IMR-90 (cell line): ENCODE measurements at regions not wholly inside any gene's neighbourhood (a gene's known extent, or its start where the extent isn't known, plus 50 kb on each side); places are given as distances from the start of the nearest gene placed in this dataset.
A peak's percentile ranks its signal among the peaks of the same experiment; 100 is the strongest.

Source experiments
- ATAC-seq: fragments of 200-7000 bp; cut with Tn5 transposase; 2 replicates; pipeline ENCODE4 v1.9.1; 2020; ENCODE audit warnings: low read depth, mild to moderate bottlenecking, moderate library complexity
- BruUV-seq: library from RNA; stranded (reverse); fragments of 400-500 nt; replicated peaks from 2 replicates; lab custom pipeline; 2021; lab: Mats Ljungman, UMichigan
- CTCF ChIA-PET: fragments of 300-600 bp; formaldehyde crosslinking; extraction: SDS; loops from one replicate; lab custom pipeline; 2021; ENCODE audit warnings: antibody characterized with exemption; lab: Yijun Ruan, JAX
- POLR2A ChIA-PET: fragments of 300-600 bp; sonication (Branson Sonifier 250); formaldehyde crosslinking; loops from one replicate; lab custom pipeline; 2022; ENCODE audit warnings: antibody characterized with exemption; ENCODE audit not compliant: unreplicated experiment; lab: Charles Lee
- DNase-seq: peaks from one replicate; pipeline ENCODE4 v3.0.0; 2013
- H2AFZ ChIP-seq: replicated peaks from 2 replicates; pipeline ENCODE3; 2013; ENCODE audit warnings: low read length, mild to moderate bottlenecking; ENCODE audit not compliant: poor library complexity
- H2AK5ac ChIP-seq: 2 replicates; pipeline ENCODE4 v1.6.1; 2013; ENCODE audit warnings: low read depth, low read length, inconsistent platforms
- H2AK9ac ChIP-seq: replicated peaks from 2 replicates; pipeline ENCODE3; 2013; ENCODE audit warnings: mild to moderate bottlenecking, low read depth, low read length, moderate library complexity; ENCODE audit not compliant: poor library complexity
- H2BK120ac ChIP-seq: 2 replicates; pipeline ENCODE4 v1.6.1; 2013; ENCODE audit warnings: low read depth, low read length, inconsistent platforms
- H2BK15ac ChIP-seq: 3 replicates; pipeline ENCODE4 v1.6.1; 2013; ENCODE audit warnings: low read depth, low read length, inconsistent platforms
- H2BK20ac ChIP-seq: 2 replicates; pipeline ENCODE4 v1.6.1; 2013; ENCODE audit warnings: low read depth, mild to moderate bottlenecking, inconsistent platforms, low read length, moderate library complexity
- H2BK5ac ChIP-seq: 2 replicates; pipeline ENCODE4 v1.6.1; 2013; ENCODE audit warnings: mild to moderate bottlenecking, low read depth, low read length, inconsistent platforms; ENCODE audit not compliant: poor library complexity, severe bottlenecking
- H3K14ac ChIP-seq: replicated peaks from 2 replicates; pipeline ENCODE4 v1.6.1; 2013; ENCODE audit warnings: low read depth, low read length, inconsistent platforms
- H3K18ac ChIP-seq: 2 replicates; pipeline ENCODE4 v1.6.1; 2013; ENCODE audit warnings: low read depth, low read length, control low read depth
- H3K23ac ChIP-seq: 2 replicates; pipeline ENCODE4 v1.6.1; 2013; ENCODE audit warnings: low read depth, low read length, inconsistent platforms
- H3K27ac ChIP-seq: 2 replicates; pipeline ENCODE4 v1.5.1; 2013; ENCODE audit warnings: mild to moderate bottlenecking, control low read depth, low read length; ENCODE audit not compliant: insufficient read depth
- H3K27me3 ChIP-seq: 2 replicates; pipeline ENCODE4 v1.6.1; 2013; ENCODE audit warnings: low read length; ENCODE audit not compliant: control insufficient read depth, insufficient read depth
- H3K36me3 ChIP-seq: 2 replicates; pipeline ENCODE4 v1.6.1; 2013; ENCODE audit warnings: low read length, mixed read lengths; ENCODE audit not compliant: control insufficient read depth, insufficient read depth
- H3K4ac ChIP-seq: 2 replicates; pipeline ENCODE4 v1.6.1; 2013; ENCODE audit warnings: low read depth, low read length, inconsistent platforms
- H3K4me1 ChIP-seq: 2 replicates; pipeline ENCODE4 v1.6.1; 2013; ENCODE audit warnings: low read length, mixed read lengths; ENCODE audit not compliant: control insufficient read depth, insufficient read depth
- H3K4me2 ChIP-seq: 2 replicates; pipeline ENCODE4 v1.6.1; 2013; ENCODE audit warnings: low read depth, mild to moderate bottlenecking, control low read depth, low read length, moderate library complexity
- H3K4me3 ChIP-seq: 2 replicates; pipeline ENCODE4 v1.5.1; 2013; ENCODE audit warnings: low read depth, mild to moderate bottlenecking, control low read depth, low read length, moderate library complexity; ENCODE audit not compliant: insufficient read depth
- H3K56ac ChIP-seq: 2 replicates; pipeline ENCODE4 v1.6.1; 2013; ENCODE audit warnings: low read length, inconsistent platforms; ENCODE audit not compliant: insufficient read depth; ENCODE audit errors: extremely low read depth
- H3K79me1 ChIP-seq, 2 experiments: 2 replicates each; pipeline ENCODE4 v1.6.1; 2013; ENCODE audit warnings: low read length in 2 of 2, inconsistent platforms in 1 of 2, low read depth in 1 of 2
- H3K9ac ChIP-seq: 2 replicates; pipeline ENCODE4 v1.6.1; 2013; ENCODE audit warnings: low read depth, low read length, control low read depth
- H3K9me1 ChIP-seq: 2 replicates; pipeline ENCODE4 v1.6.1; 2013; ENCODE audit warnings: low read length, inconsistent platforms; ENCODE audit not compliant: insufficient read depth
- H3K9me3 ChIP-seq: 2 replicates; pipeline ENCODE4 v1.6.1; 2013; ENCODE audit warnings: low read length; ENCODE audit not compliant: control insufficient read depth, insufficient read depth
- H4K20me1 ChIP-seq: 2 replicates; pipeline ENCODE4 v1.6.1; 2013; ENCODE audit warnings: low read length, inconsistent platforms; ENCODE audit not compliant: insufficient read depth
- H4K5ac ChIP-seq: 2 replicates; pipeline ENCODE4 v1.6.1; 2013; ENCODE audit warnings: mild to moderate bottlenecking, low read depth, low read length, control low read depth
- H4K8ac ChIP-seq, 2 experiments: 2 replicates each; pipeline ENCODE4 v1.6.1; 2013; ENCODE audit warnings: low read depth in 2 of 2, low read length in 2 of 2, control low read depth in 1 of 2, inconsistent platforms in 1 of 2
- H4K91ac ChIP-seq: 2 replicates; pipeline ENCODE4 v1.6.1; 2013; ENCODE audit warnings: low read depth, low read length, inconsistent platforms; ENCODE audit not compliant: insufficient read depth
- BHLHE40 ChIP-seq: fragments of 150-350 bp; IDR thresholded peaks from 2 replicates; pipeline ENCODE4 v1.6.1; 2016; ENCODE audit warnings: mild to moderate bottlenecking, low read depth, low read length
- CEBPB ChIP-seq: IDR thresholded peaks from 2 replicates; pipeline ENCODE4 v1.6.1; 2012; ENCODE audit warnings: low read depth, low read length, improper control_type of control experiment
- CHD1 ChIP-seq: IDR thresholded peaks from 2 replicates; pipeline ENCODE4 v1.6.1; 2012; ENCODE audit warnings: low read depth, low read length, improper control_type of control experiment
- FOS ChIP-seq: fragments of 150-350 bp; IDR thresholded peaks from 2 replicates; pipeline ENCODE4 v1.6.1; 2016; ENCODE audit warnings: low read depth, low read length
- MAFK ChIP-seq: IDR thresholded peaks from 2 replicates; pipeline ENCODE4 v1.6.1; 2012; ENCODE audit warnings: low read depth, low read length, improper control_type of control experiment
- MAZ ChIP-seq: IDR thresholded peaks from 2 replicates; pipeline ENCODE4 v1.6.1; 2012; ENCODE audit warnings: low read depth, mild to moderate bottlenecking, low read length, improper control_type of control experiment, moderate library complexity, borderline replicate concordance
- MXI1 ChIP-seq: IDR thresholded peaks from 2 replicates; pipeline ENCODE4 v1.6.1; 2012; ENCODE audit warnings: low read depth, mild to moderate bottlenecking, low read length, moderate library complexity, borderline replicate concordance
- NFE2L2 ChIP-seq: fragments of 150-350 bp; IDR thresholded peaks from 2 replicates; pipeline ENCODE4 v1.6.1; 2016; ENCODE audit warnings: low read depth, mild to moderate bottlenecking, low read length
- POLR2A ChIP-seq: IDR thresholded peaks from 2 replicates; pipeline ENCODE4 v1.6.1; 2012; ENCODE audit warnings: mild to moderate bottlenecking, low read depth, low read length
- RAD21 ChIP-seq: IDR thresholded peaks from 2 replicates; pipeline ENCODE4 v1.6.1; 2012; ENCODE audit warnings: low read length, improper control_type of control experiment
- RCOR1 ChIP-seq: IDR thresholded peaks from 2 replicates; pipeline ENCODE4 v1.6.1; 2012; ENCODE audit warnings: mild to moderate bottlenecking, low read length, improper control_type of control experiment; ENCODE audit not compliant: insufficient replicate concordance
- RFX5 ChIP-seq: IDR thresholded peaks from 2 replicates; pipeline ENCODE4 v1.8.0; 2012; ENCODE audit warnings: low read depth, mild to moderate bottlenecking, low read length, moderate library complexity
- SMC3 ChIP-seq: fragments of 150-350 bp; IDR thresholded peaks from 2 replicates; pipeline ENCODE4 v1.6.1; 2016; ENCODE audit warnings: low read depth, mild to moderate bottlenecking, antibody characterized with exemption, low read length, moderate library complexity
- WGBS, 2 experiments: methylation state at CpG; one replicate each; pipeline versions ENCODE4 v1.1.5 to v1.1.7; 2013; ENCODE audit warnings: missing lambda C conversion rate in 2 of 2; ENCODE audit not compliant: insufficient read length in 1 of 2; ENCODE audit errors: extremely low coverage in 2 of 2; 5-methylcytosine and 5-hydroxymethylcytosine counted together
- dilution Hi-C: fragments of 300-500 bp; cut with HindIII; formaldehyde crosslinking; loops from one replicate; pipeline ENCODE4 v1.14.3; 2018; ENCODE audit warnings: low sequenced_read_pairs; ENCODE audit not compliant: unreplicated experiment
- in situ Hi-C: fragments of 300-500 bp; cut with MboI; formaldehyde crosslinking; loops from 3 replicates; pipeline ENCODE4 v1.14.3; 2019; ENCODE audit warnings: low sequenced_read_pairs, inconsistent platforms, mixed read lengths
- intact Hi-C: fragments of 100-400 bp; cut with micrococcal nuclease; formaldehyde crosslinking; loops from 2 replicates; pipeline ENCODE4 v1.10.0; 2022
- TF ChIP-seq, protein P1 (sequence below): fragments of 150-350 bp; IDR thresholded peaks from 2 replicates; pipeline ENCODE4 v1.6.1; 2016; ENCODE audit warnings: low read depth, mild to moderate bottlenecking, low read length, moderate library complexity, borderline replicate concordance
- TF ChIP-seq, protein P2 (sequence below): conservative IDR thresholded peaks from 2 replicates; pipeline ENCODE4 v1.5.1; 2012; ENCODE audit warnings: mild to moderate bottlenecking, low read depth, low read length, improper control_type of control experiment

DNA sequence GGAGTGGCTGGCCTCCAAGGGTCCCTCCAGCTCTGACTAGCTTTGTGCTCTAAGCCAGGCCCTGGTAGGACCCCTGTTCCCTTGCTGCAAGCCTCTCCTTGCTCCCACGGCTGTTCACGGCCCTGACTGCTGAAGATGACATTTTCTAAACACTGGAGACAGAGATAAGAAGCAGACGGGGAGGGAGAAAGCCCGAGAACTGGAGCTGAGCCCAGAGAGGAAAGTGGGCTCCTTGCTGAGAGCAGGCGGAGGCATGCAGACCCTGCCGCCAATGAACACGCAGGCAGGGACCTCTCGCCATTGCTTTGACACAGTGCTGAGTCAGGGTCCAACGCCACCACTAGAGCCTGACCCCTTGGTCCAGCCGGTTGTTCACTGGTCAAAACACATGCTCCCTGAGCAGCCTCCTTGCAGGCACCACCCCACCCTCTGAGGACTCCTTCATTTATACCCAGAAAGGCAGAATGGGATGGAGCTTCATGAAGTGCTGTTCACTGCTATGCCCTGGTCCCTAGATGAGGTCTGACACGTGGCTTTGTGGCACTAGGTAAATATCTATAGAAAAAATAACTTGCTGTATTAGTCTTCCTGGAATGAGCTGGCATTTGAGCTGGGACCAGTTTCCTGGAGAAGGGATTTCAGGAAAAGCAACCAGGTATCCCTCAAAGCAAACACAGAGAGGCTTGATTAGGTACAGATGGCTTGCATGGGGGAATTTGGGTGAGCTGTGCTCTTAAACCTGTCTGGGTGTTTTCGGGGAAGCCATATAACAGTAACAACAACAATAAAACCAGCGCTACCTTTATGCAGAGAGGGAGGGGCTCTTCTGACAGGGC is 65.7 kb downstream of the MCFD2 start:
- intact Hi-C loops: no loop called here
- BruUV-seq: no TSS peak
- TF ChIP-seq, protein P1, sequence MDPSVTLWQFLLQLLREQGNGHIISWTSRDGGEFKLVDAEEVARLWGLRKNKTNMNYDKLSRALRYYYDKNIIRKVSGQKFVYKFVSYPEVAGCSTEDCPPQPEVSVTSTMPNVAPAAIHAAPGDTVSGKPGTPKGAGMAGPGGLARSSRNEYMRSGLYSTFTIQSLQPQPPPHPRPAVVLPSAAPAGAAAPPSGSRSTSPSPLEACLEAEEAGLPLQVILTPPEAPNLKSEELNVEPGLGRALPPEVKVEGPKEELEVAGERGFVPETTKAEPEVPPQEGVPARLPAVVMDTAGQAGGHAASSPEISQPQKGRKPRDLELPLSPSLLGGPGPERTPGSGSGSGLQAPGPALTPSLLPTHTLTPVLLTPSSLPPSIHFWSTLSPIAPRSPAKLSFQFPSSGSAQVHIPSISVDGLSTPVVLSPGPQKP: no peak
- TF ChIP-seq RFX5 (no peak), MAFK (peak; percentile 85), RCOR1 (no peak), BHLHE40 (no peak; the same call in 1 of the 2 replicates), MAZ (no peak; the same call in 1 of the 2 replicates), POLR2A (peak; percentile 67), SMC3 (no peak), FOS (peak; percentile 53), NFE2L2 (peak; percentile 79), RAD21 (no peak), CEBPB (no peak), CHD1 (0 out of 2 replicates have a peak, but pooled peaks have one; percentile 57), MXI1 (peak; percentile 67; the same call in 1 of the 2 replicates)
- TF ChIP-seq, protein P2, sequence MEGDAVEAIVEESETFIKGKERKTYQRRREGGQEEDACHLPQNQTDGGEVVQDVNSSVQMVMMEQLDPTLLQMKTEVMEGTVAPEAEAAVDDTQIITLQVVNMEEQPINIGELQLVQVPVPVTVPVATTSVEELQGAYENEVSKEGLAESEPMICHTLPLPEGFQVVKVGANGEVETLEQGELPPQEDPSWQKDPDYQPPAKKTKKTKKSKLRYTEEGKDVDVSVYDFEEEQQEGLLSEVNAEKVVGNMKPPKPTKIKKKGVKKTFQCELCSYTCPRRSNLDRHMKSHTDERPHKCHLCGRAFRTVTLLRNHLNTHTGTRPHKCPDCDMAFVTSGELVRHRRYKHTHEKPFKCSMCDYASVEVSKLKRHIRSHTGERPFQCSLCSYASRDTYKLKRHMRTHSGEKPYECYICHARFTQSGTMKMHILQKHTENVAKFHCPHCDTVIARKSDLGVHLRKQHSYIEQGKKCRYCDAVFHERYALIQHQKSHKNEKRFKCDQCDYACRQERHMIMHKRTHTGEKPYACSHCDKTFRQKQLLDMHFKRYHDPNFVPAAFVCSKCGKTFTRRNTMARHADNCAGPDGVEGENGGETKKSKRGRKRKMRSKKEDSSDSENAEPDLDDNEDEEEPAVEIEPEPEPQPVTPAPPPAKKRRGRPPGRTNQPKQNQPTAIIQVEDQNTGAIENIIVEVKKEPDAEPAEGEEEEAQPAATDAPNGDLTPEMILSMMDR: no peak

More for the DNA sequence above, 65.7 kb downstream of the MCFD2 start:
- in situ Hi-C loops: no loop called here
- H3K4me2 ChIP-seq: peak overlapping the region; percentile 11
- peak overlapping the region; percentile 100 for H2BK20ac ChIP-seq
- H3K23ac ChIP-seq: peak overlapping the region; percentile 99
- no peaks in the 10 kb centered on the region for H3K36me3 ChIP-seq
- peaks cover 32% of the 10 kb centered on the region for H3K9me1 ChIP-seq
- H3K4ac ChIP-seq: peak overlapping the region; percentile 100
- peak overlapping the region; percentile 46; the same call in 2 of the 3 replicates for H2BK15ac ChIP-seq
- H3K18ac ChIP-seq: peak overlapping the region; percentile 99
- peaks cover 13 to 63% of the 10 kb centered on the region in 2 experiments for H3K79me1 ChIP-seq
- H3K56ac ChIP-seq: peak overlapping the region; percentile 97
- no peaks in the 10 kb centered on the region for H4K20me1 ChIP-seq
- H2AK5ac ChIP-seq: peak overlapping the region; percentile 96
- 0% methylated on average over 5 of the region's 13 CpGs; no CpG with 5 or more reads in 1 of the 2 experiments for WGBS, 2 experiments
- CTCF ChIA-PET: no interaction called here
- H3K4me3 ChIP-seq: no peak overlapping the region
- peaks cover 3% of the 10 kb centered on the region; the same call in 1 of the 2 replicates for H3K9me3 ChIP-seq
- peak overlapping the region; percentile 100 for H2BK120ac ChIP-seq
- peak overlapping the region; percentile 99 for H3K14ac ChIP-seq
- POLR2A ChIA-PET: interaction anchor here (0.5 to 1.1 kb wide), 3 partner anchors 27 to 277 kb away, joined by 3 to 8 read pairs (median 6); no protein-coding TSS in a partner anchor
- peak overlapping the region; percentile 95 for H2AK9ac ChIP-seq
- dilution Hi-C loops: no loop called here
- H4K8ac ChIP-seq: peak overlapping the region; percentile 92 to 99
- peak overlapping the region; percentile 84 for H4K5ac ChIP-seq
- H3K27ac ChIP-seq: peak overlapping the region; percentile 95
- no peaks in the 10 kb centered on the region for H3K27me3 ChIP-seq
- H4K91ac ChIP-seq: peak overlapping the region; percentile 100
- peaks cover 58% of the 10 kb centered on the region for H3K4me1 ChIP-seq
- H2BK5ac ChIP-seq: peak overlapping the region; percentile 100
- H3K9ac ChIP-seq: peak overlapping the region; percentile 77
- DNase-seq: peak; percentile 97
- ATAC-seq: peak; percentile 60
- H2AFZ ChIP-seq: peak overlapping the region; percentile 27
